ENCODE measurements at regions not wholly inside any gene's neighbourhood (a gene's known extent, or its start where the extent isn't known, plus 50 kb on each side); places are given as distances from the start of the nearest gene placed in this dataset.

DNA sequence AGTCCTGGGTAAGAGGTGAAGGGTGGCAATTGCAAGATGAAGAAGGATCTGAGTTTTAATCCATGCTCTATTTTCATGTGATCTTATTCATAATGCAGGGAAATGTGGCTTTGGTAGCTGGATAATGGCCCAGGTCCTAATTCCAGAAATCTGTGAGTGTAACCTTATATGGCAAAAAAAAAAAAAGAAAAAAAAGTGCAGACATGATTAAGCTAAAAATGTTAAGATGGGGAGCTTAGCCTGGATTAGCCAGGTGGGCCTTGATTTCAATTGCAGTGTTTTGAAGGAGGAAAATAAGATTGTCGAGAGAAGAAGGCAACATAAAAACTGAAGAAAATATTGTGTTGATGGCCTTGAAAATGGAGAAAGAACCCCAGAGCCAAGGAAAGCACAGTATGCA, 867.7 kb upstream of the HS3ST1 start:
- H3K36me3 ChIP-seq, result no peaks in the 10 kb centered on the region
- H3K9me3 ChIP-seq, result no peaks in the 10 kb centered on the region
- no peak overlapping the region for H3K27ac ChIP-seq
- H3K4me3 ChIP-seq, result no peak overlapping the region
- WGBS, 2 donors, result 81 to 88% methylated on average over 1 of the region's 1 CpG
- H3K27me3 ChIP-seq, result no peaks in the 10 kb centered on the region
- no peak for DNase-seq
- no peak for ATAC-seq (ENCODE audit: low FRiP score in 2 of 2)
- TF ChIP-seq EP300 (IDR thresholded peaks at IDR 0.05), result no peak
- no peak for TF ChIP-seq POLR2A (IDR thresholded peaks at IDR 0.05)
- TF ChIP-seq, protein P1, sequence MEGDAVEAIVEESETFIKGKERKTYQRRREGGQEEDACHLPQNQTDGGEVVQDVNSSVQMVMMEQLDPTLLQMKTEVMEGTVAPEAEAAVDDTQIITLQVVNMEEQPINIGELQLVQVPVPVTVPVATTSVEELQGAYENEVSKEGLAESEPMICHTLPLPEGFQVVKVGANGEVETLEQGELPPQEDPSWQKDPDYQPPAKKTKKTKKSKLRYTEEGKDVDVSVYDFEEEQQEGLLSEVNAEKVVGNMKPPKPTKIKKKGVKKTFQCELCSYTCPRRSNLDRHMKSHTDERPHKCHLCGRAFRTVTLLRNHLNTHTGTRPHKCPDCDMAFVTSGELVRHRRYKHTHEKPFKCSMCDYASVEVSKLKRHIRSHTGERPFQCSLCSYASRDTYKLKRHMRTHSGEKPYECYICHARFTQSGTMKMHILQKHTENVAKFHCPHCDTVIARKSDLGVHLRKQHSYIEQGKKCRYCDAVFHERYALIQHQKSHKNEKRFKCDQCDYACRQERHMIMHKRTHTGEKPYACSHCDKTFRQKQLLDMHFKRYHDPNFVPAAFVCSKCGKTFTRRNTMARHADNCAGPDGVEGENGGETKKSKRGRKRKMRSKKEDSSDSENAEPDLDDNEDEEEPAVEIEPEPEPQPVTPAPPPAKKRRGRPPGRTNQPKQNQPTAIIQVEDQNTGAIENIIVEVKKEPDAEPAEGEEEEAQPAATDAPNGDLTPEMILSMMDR (IDR thresholded peaks at IDR 0.05), result no peak
- no peak for TF ChIP-seq POLR2AphosphoS5 (IDR thresholded peaks at IDR 0.05)
- H3K4me1 ChIP-seq, result no peaks in the 10 kb centered on the region

DNA sequence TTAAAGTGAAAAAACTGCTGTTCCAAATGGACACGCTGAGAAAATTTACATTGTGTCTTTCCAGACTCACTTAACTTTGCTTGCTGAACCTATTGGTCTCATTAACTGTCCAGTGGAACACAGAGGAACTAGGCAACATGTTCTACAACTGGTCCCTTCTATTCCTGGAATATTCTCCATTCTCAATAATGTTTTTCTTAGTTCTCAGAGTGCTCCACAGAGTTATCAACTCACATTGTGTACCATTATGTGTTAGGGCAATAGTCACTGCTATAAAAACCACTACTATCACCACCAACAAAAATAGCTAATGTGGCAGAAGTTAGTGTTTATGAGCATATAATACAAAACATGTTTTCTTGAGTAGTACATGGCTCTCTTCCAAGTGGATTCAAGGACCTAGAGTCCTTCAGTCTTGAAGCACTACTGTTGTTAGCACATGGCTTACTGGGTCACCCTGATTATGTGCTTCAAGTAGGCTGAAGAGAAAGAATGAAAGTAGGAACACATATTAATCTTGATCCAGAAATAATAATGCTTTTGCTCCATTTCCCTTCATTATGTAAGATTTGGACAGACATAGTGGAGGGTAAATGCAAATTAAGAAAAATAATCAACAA, 865.3 kb upstream of the HS3ST1 start:
- H3K4me1 ChIP-seq, result no peaks in the 10 kb centered on the region
- no peak overlapping the region for H3K27ac ChIP-seq
- H3K36me3 ChIP-seq, result no peaks in the 10 kb centered on the region
- 54 to 82% methylated on average over 1 of the region's 1 CpG for WGBS, 2 donors
- H3K4me3 ChIP-seq, result no peak overlapping the region
- DNase-seq (no peak), ATAC-seq (ENCODE audit: low FRiP score in 2 of 2) (no peak)
- H3K27me3 ChIP-seq, result no peaks in the 10 kb centered on the region
- TF ChIP-seq POLR2A (IDR thresholded peaks at IDR 0.05), result no peak
- TF ChIP-seq POLR2AphosphoS5 (IDR thresholded peaks at IDR 0.05), result no peak
- TF ChIP-seq EP300 (IDR thresholded peaks at IDR 0.05), result no peak
- no peaks in the 10 kb centered on the region for H3K9me3 ChIP-seq

DNA sequence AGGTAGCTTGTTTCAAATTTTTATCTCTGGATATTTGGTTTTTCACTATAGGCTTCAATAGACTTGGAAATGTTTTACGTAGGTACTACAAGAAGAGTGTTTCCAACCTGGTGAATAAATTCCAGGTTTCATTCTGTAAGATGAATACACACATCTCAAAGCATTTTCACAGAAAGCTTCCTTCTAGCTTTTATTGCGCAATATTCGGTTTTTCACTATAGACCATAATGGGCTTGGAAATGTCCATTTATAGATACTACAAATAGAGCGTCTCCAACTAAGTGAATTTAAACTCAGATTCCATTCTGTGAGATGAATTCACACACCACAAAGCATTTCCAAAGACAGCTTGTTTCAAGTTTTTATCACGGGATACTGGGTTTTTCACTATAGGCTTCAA, 857.7 kb upstream of the HS3ST1 start:
- whole genome bisulfite sequencing, 2 donors, result 93 to 94% methylated on average over 5 of the region's 5 CpGs
- H3K4me3 ChIP-seq, result no peak overlapping the region
- H3K27ac ChIP-seq, result no peak overlapping the region
- H3K4me1 ChIP-seq, result no peaks in the 10 kb centered on the region
- ATAC-seq (ENCODE audit: low FRiP score in 2 of 2), result no peak
- no peaks in the 10 kb centered on the region for H3K36me3 ChIP-seq
- H3K27me3 ChIP-seq, result no peaks in the 10 kb centered on the region
- DNase-seq, result no peak
- TF ChIP-seq, protein P1 (IDR thresholded peaks at IDR 0.05), result no peak
- no peak for TF ChIP-seq POLR2AphosphoS5 (IDR thresholded peaks at IDR 0.05)
- TF ChIP-seq EP300 (IDR thresholded peaks at IDR 0.05), result no peak
- no peak for TF ChIP-seq POLR2A (IDR thresholded peaks at IDR 0.05)
- peaks cover 0 to 7% (median 1%) of the 10 kb centered on the region in 4 donors for H3K9me3 ChIP-seq

DNA sequence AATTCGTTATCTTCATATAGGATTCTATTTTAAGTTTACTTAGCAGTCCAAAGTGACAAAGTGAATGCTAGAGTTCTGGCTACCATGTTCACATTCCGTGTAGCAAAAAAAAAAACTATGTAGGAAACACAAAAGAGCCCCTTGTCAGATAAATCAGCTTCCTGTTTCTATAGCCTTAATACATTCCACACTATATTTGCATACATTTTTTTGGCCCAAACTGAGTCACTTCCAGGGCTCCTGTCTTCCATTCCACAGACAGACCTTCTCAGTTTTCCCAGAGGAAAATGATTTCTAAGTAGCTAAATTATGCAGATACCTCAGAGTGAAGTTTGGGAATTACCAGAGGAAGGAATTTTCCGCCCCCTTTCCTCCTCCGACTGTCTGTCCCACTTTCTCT, 841.9 kb upstream of the HS3ST1 start:
- Histone ChIP-seq H3K36me3 (no peaks in the 10 kb centered on the region), H3K4me3 (no peak overlapping the region), H3K9me3 (peaks cover 0 to 2% (median 0%) of the 10 kb centered on the region in 4 donors), H3K27ac (no peak overlapping the region), H3K27me3 (no peaks in the 10 kb centered on the region), H3K4me1 (no peaks in the 10 kb centered on the region)
- DNase-seq, result no peak
- 49 to 55% methylated on average over 4 of the region's 4 CpGs for WGBS, 2 donors
- no peak for ATAC-seq (ENCODE audit: low FRiP score in 2 of 2)
- TF ChIP-seq POLR2A (IDR thresholded peaks at IDR 0.05) (no peak), EP300 (IDR thresholded peaks at IDR 0.05) (no peak), POLR2AphosphoS5 (IDR thresholded peaks at IDR 0.05) (no peak)
- TF ChIP-seq, protein P1 (IDR thresholded peaks at IDR 0.05), result no peak

DNA sequence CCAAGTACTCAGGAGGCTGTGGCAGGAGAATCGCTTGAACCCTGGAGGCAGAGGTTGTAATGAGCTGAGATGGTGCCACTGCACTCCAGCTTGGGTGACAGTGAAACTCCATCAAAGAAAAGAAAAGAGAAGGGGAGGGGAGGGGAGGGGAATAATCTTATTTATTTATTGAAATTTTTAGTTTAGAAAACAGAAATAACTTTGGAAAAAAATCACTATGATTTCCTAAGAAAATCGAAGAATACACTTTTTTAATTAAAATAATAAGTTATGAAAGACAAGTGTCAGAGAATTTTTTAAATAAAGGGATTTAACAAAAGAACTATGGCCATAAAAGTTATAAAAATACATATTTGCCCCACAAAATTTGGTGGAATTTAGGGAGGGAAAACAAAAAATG, 836.9 kb upstream of the HS3ST1 start:
- TF ChIP-seq POLR2A (IDR thresholded peaks at IDR 0.05) (no peak), POLR2AphosphoS5 (IDR thresholded peaks at IDR 0.05) (no peak), EP300 (IDR thresholded peaks at IDR 0.05) (no peak)
- TF ChIP-seq, protein P1 (IDR thresholded peaks at IDR 0.05), result no peak
- H3K9me3 ChIP-seq, result no peaks in the 10 kb centered on the region
- no peak overlapping the region for H3K4me3 ChIP-seq
- no peaks in the 10 kb centered on the region for H3K4me1 ChIP-seq
- 88 to 91% methylated on average over 2 of the region's 2 CpGs for WGBS, 2 donors
- no peaks in the 10 kb centered on the region for H3K27me3 ChIP-seq
- H3K36me3 ChIP-seq, result no peaks in the 10 kb centered on the region
- DNase-seq (no peak), ATAC-seq (ENCODE audit: low FRiP score in 2 of 2) (no peak)
- H3K27ac ChIP-seq, result no peak overlapping the region
